CD4-positive, alpha-beta T cell treated with Interleukin-10 for 1 hour (primary cell): ENCODE measurements at regions not wholly inside any gene's neighbourhood (a gene's known extent, or its start where the extent isn't known, plus 50 kb on each side); places are given as distances from the start of the nearest gene placed in this dataset.
"Not testable (repeated sequence)": the region's sequence is repeated elsewhere in the genome, so short reads cannot be mapped to it uniquely, and the experiment has no call there.

ENCODE experiments used
- DNase-seq: peaks from one replicate; pipeline ENCODE4 v3.0.0-alpha.2; 2020

DNA sequence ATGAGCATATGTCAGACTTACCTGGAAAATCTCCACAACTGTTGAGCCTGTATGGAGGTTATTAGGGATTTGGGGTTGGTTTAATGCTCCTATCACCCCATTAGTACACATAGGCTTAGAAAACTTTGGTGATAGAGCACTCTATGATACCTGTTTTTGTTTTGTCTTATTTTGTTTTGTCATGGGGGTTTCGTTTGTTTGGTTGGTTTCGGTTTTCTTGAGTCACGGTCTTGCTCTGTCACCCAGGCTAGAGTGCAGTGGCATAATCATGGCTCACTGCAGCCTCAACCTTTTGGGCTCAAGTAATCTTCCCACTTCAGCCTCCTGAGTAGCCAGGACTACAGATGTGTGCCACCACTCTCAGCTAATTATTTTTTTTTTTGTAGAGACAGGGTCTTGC, 70.0 kb downstream of the MZT1 start:
- DNase-seq = no peak

DNA sequence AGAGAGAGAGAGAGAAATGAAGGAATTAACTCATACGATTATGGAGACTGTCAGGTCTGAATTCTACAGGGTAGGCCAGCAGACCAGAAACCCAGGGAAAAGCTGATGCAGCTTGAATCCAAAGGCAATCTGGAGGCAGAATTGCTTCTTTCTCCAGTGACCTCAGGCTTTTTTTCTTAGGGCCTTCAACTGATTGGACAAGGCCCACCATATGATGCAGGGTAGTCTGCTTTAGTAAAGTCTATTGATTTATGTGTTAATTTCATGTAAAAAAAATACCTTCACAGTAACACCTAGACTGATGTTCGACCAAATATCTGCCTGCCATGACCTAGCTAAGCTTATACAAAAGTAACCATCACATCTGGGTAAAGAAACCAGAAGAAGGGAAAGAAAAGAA, 71.1 kb downstream of the MZT1 start:
- no peak for DNase-seq

DNA sequence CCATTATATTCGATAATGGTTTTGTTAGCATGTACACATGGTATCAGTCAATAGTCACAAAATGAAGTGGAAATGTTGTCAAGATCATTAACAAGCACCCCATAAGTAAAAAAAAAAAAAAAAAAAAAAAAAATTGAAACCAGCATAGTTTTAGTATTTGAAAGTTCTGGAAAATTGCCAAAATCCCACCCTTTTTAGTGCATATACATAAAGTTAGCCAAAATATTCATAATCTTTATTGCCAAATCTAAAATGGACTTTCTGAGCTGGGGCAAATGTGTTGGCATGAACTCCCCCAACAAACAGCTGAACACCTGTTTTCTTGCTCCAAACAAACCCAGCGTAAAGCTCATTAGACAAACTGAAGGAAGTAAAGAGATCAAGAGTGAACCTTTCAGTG, 73.9 kb downstream of the MZT1 start:
- no peak for DNase-seq

GRCh38 chr13:72652681-72653080, 74.7 kb downstream of the MZT1 start:
- DNase-seq = no peak

DNA sequence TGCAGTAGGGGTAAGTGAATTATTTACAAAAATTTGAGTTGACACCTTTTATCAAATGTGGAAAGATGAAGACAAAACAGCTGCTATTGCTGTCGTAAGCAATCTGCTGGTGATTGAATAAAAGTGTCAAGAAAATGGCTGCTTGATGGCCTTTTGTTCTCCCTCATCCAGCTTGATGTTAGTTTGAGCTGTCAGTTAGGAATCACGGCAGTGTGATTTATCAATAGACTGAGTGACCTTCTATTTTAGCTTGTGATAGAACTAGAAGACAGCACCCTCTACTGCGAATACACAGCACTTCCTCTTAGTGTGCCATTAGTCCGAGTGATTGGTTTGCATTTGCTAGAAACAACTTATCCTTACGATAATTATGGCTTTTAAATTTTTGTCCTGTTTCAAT, 76.3 kb downstream of the MZT1 start:
- DNase-seq = no peak

- DNase-seq = no peak
Observed at GRCh38 chr13:72650051-72650700, 77.3 kb downstream of the MZT1 start.

DNA sequence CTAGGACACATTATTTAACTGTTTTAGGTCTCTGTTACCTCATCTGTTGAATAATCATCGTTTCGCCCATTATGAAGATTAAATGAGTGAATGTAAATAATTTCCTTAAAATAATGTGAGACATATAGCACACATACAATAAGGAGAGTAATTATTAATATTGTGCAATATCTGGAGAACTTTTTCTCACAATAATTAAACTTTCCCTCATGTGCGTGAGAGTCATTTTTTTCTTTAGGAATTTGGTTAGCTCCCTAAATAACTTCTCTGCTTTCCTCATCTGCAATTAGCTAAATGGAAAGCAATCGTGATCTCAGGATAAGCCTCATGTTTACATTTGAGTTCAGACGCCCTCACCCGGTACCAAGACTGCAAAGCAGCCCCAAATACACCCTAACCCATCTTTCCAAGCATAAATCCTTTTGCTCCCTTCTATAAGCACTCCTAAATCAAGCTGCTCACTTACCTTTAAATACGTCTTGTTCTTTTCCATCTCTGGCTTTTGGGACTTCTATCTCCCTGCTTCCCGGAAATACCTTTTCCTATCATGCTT, 78.8 kb downstream of the MZT1 start:
- no peak for DNase-seq

- DNase-seq = no peak
Observed at GRCh38 chr13:72647422-72647821, 80.0 kb downstream of the MZT1 start.

- no peak for DNase-seq
Observed at GRCh38 chr13:72645521-72645920, 81.9 kb downstream of the MZT1 start.

DNA sequence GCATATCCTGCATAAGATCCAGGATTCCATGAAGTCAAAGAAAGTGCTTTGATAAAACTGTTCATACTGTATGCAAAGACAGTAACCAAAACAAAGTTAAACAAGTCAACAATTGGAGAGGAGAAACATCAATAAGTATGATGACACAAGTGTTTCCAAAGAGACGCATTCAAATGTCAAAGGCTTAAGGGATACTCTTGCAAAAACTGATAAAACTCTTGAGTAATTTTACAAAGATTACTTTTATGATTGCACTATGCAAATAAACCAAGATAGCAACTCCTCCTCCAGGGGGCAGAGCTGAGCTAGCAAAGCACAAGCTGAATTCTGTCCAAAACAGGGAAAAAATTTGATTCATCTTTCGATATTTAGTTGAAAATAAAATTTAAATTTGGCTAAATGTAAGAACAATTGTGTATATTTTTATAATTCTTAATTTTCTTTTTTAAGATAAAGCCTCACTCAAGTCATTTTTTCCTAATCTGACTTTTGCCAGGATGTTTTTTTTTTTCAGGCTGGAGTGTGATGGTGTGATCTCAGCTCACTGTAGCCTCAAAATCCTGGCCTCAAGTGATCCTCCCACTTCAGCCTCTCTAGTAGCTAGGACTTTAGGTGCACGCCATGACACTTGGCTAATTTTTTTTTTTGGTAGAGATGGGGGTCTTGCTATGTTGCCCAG, 84.0 kb downstream of the MZT1 start:
- DNase-seq = peak; percentile 38

DNA sequence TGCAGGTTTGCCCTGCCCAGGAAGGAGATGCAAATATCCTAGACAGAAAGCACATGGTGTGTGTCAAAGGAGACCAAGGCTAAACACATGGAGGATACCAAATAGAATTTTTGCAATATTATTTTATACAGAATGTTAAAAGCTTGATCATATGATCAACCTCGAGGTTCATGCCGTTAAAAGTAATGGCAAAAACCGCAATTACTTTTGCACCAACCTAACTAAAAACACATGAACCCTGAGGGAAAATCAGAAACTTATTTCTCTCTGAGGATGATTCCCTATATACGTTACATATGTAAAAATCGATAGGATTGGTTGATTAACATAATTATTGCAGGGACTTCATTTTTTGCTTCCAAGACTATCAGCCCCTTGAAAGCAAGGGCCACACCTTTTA, 88.1 kb downstream of the MZT1 start:
- no peak for DNase-seq

DNA sequence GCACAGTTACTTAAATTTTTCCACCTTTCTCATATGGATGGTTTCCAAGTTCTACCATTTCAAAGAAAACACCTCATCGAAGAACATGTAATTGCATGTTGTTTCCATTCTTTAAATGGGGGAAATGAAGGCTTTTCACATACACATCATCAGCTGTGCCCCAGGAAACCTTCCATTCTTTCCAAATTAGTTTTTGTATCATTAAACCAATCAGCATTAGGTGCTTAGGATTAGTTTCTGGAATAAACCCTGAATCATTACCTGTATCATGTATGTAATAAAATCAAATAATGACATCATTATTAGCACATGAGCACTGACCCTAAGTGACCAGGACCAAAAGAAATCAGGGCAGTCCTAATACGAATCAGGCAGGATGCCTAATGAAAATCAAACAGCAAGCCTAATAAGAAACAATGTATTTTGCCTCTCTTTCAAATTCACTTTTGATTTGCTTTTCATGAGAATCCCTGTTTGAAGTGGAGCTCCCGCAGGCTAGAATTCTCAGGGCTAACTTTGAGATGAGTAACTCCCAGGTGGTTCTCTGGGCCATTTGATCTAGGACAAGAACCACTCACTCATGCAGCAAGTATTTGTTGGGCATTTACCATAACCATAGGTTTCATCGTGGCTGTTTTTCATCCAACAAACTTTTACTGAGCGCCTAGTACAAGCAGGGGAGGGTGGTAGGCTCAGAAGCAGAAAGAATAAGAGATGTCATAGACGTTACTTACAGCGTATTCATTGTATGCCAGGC, 89.2 kb downstream of the MZT1 start:
- no peak for DNase-seq

- DNase-seq = no peak
Observed at GRCh38 chr13:72637561-72637960, 89.9 kb downstream of the MZT1 start.

GRCh38 chr13:72634859-72635258, 92.6 kb downstream of the MZT1 start:
- DNase-seq = no peak

DNA sequence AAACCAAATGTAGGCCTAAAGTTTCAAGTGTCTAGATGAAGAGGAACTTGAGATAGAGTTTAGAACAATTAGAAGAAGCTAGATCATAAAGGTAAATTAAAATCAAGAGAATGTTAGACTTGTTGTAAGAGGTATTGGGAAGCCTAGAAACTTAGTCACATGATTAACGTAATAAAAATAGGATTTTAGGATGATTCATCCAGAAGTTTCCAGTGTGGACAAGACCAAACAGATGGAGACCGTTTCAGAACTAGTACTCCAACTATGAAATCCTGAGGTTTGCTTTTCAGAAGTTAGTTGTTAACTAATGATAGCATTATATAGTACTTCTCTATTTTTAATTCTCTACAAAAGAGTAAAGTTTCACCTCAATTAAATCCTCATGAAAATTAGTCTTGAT, 104.9 kb downstream of the MZT1 start:
- no peak for DNase-seq

DNA sequence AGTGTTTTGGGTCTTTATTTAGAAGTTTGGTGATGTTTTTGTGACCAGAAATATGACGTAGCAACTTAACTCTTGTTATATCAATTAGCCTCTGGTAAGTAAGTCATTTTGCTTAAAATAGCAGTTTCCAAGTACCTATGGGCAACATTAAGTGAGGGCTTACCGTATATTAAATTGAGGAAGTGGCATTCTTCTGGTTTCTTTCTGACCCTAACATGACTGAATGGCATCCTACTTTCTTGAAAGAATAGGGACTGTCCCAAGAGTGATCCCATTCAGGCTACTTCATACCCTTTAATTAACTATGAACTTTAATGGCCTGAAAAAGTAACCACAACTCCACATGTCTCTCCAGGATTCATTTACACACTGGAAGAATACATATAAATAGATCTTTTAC, 106.6 kb downstream of the MZT1 start:
- no peak for DNase-seq

DNA sequence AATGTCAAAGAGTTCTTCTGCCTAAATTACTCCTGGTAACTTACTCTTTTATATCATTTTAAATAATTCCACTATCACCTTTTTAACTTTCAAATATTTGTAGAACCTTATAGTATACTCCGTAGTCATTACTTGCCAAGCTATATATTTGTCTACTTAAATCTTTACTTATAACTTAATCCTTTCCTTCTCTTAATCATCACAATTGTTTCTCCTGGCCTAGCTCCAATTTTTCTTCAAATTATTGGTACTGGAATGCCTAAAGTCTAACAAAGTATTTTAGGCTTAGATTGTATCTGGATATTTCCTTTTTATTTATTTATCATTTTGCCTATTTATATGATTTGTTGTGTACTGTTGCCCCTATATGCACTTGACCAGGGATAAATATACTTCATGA, 109.5 kb downstream of the MZT1 start:
- DNase-seq = no peak

DNA sequence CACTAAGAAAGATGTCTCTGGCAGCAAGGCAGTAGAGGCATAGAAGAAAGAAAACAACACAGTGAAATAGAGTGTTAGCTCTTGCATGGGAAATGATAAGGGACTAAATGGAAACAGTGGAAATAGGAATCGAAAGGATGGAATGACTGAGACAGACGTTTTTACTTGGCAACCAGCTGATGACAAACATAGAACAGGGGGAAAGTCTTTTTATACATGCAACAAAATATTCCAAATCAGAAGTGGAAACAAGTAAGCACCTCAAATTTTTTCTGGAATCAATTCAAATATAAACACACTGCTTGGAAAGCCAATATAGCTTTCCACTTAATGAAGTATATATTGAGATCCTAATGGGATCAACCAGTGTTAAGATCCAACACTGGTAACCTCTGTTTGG, 110.2 kb downstream of the MZT1 start:
- DNase-seq = no peak

GRCh38 chr13:72610251-72610891, 117.1 kb downstream of the MZT1 start:
- not testable (repeated sequence) for DNase-seq

DNA sequence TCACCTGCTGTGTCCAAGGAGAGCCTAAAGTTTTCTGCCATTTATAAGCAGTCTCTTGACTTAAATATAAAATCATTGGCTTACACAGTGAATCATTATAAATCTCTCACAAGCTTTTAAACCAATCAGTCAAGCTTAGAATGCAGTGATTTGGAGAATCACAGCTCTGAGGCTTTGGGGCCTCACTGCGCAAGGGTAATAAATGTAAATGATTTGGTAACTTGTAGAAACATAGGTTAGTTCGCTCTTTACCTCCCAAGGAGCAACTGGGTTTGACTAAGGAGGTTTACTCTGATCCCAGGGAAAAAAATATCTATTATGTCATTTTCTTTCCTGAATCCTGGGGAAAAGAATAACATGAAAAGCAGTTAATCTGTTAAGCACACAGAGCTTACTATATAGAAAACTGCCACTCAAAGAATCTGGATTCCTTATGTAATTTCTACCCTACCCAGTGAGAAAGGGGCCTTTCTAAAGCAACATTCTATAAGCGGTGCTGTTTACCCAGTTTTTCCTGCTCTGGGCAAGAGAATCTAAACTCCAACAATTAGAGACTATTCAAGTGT, 128.2 kb downstream of the MZT1 start:
- DNase-seq = no peak

GRCh38 chr13:72590091-72590740, 137.2 kb downstream of the MZT1 start:
- DNase-seq = no peak

DNA sequence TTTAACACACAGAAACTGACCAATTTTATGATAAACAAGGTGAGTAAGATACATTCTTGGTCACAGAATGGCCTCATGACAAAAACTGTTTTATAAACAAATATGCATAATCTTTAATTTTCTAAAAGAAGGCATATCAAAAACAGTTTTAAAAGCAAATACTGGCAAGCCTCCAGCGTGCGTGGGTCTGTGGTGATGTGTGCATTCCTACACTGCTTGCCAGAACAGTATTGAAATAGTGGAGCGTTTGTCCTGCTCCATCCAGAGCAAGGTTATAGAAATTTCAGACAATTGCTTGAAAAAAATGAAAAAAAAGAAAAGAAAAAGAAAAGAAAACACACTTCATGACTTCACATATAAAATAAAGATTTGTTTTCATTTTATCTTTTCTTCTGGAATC, 140.9 kb downstream of the MZT1 start:
- no peak for DNase-seq

- DNase-seq = no peak
Observed at GRCh38 chr13:72585254-72585653, 142.2 kb downstream of the MZT1 start.
